HG03280 (cell line): ENCODE measurements at regions not wholly inside any gene's neighbourhood (a gene's known extent, or its start where the extent isn't known, plus 50 kb on each side); places are given as distances from the start of the nearest gene placed in this dataset.

ENCODE experiments used
- ATAC-seq: cut with Tn5 transposase; IDR thresholded peaks from one replicate; pipeline ENCODE4 v1.9.1; 2021; ENCODE audit warnings: mild to moderate bottlenecking, moderate library complexity; ENCODE audit not compliant: unreplicated experiment

DNA sequence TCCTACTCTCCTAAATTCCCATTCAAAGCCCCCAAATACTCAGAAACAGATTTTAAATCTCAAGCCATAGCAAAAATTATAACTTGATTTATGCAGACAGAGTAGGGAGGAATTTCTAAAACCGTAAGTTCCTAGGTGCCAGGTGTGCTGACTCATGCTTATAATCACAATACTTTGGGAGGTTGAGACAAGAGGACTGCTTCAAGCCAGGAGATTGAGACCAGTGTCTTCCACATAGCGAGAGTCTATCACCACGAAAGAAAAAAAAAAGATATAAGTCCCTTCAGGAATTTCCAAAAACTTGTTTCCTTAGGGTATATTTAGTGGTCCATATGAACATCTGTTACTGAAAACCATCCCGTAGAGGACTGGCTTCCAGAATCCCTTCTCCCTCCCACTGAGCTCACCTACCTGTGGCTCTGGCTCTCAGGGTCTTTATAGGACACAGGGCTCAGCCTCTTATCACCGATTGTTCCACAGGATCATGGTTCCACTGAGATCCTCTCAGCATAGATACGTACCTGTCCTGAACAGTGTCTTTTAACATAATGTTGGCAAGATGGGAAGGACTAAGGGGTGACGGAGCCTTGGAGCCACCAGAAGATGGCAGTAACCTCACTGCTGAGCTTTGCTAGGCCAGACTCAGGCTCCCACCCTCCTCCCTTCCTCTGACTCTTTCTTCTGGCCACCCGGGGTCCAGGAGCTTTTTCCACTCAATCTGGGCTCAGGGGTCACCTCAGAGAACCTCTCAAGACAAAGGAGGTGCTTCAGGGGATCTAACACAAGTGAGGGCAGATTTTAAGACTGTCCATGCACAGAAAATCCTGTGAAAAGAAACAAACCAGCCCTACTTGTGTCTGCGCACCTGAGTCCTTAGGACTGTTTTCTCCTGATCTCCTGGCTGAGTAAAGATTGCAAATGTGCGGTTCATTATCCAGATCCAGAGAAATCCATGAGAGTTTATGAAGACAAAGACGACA lies 117.5 kb upstream of the TOP3B start:
- no peak for ATAC-seq

DNA sequence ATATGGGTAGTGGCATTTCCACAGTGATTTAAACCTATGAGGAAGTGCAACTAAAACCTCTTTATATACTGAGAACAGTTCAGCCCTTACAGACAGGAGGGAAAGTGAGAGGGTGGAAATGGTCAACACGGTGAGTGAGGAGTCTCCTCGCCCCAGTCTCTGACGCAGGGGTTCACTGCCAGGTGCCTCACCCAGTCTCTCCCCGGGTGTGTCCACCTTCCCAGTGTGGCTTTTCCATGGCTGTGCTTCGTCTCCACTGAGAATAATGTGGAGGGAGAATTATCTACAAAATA lies 116.6 kb upstream of the TOP3B start:
- ATAC-seq = peak; percentile 68

DNA sequence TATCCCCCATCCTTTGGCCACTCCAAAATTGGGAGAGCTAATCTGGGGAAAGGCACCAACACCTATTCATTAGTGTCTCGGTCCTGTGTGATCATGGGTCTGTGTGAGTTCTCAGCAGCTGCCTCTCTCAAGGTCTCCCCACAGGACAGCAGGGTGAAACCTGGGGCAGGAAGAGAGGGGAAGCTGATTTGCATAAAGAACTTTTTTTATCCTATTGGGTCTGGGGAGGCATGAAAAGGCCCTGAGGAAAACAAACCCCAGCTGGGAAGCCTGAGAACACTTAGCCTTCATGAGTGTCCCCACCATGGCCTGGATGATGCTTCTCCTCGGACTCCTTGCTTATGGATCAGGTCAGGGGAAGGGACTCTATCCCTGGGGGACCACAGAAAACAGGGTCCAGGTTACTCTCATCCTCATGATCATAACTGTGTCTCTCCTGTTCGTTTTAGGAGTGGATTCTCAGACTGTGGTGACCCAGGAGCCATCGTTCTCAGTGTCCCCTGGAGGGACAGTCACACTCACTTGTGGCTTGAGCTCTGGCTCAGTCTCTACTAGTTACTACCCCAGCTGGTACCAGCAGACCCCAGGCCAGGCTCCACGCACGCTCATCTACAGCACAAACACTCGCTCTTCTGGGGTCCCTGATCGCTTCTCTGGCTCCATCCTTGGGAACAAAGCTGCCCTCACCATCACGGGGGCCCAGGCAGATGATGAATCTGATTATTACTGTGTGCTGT lies 116.0 kb upstream of the TOP3B start:
- peak; percentile 23 for ATAC-seq

DNA sequence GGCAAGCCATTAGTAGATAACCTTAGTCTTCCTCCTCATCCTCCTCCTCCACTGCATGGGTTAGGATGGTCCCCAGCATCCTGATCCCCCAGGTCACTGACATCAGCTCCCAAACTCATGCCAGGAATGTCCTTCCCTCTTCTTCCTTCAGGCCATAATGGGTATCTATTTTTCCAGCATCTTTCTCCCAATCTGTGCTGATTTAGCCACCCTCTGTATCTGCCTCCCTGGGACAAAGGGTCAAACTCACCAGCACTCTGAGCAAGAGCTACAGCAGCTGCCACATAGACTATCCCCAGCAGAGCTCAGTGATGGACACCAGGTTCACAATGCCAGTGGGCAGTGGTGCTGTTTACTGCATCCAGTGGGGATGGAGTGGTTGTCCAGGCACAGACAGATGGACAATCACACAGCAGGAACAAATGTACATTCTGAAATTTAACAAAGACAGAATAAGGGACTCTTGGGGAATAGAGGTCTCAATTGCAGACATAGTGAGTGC lies 115.2 kb upstream of the TOP3B start:
- ATAC-seq = no peak

DNA sequence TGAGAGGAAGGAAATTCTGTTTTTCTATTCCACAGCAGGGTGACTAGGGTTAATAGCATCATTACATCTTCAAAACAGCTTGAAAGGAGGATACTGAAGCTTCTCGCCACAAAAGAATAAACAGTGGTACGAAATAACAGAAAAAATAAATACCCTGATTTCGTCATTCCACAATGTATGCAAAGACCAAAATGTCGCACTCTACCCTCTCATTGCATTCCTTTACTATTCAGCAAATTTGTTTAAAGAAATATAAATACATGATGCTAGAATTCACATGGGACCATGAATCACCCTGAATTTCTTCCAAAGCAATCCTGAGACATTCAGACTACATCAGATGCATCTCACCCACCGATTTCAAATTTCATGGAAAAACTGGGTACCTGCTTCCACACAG lies 112.3 kb upstream of the TOP3B start:
- ATAC-seq = no peak

DNA sequence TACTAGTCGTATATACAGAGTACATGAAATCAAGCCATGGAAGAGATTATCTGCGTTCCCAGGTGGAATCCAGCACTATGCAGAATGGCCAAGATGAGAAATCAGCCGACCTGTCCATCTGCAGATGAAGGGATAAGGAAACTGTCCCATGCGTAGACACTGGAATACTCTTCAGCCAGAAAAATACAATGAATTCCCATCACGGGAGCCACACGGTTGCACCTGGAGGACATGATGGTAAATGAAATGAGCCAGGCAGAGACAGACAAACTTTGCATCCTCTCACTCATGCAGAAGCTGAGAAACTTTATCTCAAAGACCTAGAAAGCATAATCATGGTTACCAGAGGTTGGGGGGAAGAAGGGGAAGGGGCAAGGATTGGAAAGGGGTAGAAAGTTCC lies 111.9 kb upstream of the TOP3B start:
- ATAC-seq = no peak

DNA sequence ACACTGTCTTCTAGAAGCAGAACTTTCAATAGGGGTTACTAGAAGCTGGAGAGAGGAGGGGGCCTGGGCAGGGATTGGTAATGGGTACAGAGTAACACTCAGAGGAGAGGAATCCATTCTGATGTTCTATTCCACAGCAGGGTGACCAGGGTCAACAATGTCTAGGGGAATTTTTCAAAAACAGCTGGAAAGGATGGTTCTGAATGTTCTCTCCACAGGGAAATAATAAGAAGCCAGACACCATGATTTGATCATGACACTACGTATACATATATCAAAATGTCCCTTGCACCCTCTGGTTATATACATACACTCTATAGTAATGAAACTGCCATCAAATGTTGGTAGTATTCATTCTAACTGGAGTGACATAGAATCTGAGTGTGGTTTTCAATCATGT lies 111.2 kb upstream of the TOP3B start:
- no peak for ATAC-seq

DNA sequence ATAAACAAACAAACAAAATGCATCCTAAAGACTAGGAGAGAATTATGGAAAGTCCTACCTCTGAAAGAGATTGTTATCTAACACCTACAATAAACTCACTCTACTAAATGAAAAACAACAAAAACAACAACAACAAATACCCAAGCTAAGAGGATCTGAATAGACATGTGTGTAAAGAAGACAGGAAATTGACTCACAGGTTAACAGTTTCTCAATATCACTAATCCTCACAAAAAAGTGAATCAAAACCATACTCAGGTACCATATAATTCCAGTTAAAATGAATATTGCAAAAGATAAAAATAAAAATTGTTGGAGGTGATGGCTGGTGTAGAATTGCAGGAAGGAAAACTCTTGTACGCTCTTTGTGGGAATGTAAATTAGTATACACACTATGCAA lies 110.4 kb upstream of the TOP3B start:
- no peak for ATAC-seq

DNA sequence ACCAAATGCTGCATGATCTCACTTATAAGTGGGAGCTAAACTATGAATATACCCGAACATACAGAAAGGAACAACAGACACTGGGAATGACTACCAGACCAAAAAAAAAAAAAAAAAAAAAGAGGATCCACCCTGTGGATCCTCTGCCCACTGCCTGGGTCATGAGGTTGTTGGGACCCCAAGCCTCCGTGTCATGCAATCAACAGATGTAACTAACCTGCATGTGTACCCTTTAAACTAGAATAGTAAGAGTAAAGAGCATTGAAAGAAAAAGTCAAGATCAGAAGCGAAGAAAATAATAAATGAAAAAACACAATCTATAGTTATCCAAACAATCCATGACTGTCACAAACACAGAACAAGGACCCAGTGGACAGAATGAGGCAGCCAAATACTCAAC lies 109.5 kb upstream of the TOP3B start:
- ATAC-seq = no peak

DNA sequence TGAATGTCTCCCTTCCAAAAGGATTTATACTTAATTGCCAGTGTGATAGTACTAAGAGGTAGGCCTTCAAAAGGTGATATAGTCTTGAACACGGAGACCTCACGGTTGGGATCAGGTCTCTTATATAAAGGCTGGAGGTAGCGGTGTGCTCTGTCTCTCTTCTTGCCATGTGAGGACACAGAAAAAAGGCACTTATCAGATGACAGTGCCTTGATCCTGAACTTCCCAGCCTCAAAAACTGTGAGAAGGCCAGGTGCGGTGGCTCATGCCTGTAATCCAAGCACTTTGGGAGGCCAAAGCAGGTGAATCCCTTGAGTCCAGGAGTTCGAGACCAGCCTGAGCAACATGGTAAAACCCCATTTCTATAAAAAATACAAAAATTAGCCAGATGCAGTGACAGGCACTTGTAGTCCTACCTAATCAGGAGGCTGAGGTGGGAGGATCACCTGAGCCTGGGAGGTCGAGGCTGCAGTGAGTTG lies 108.9 kb upstream of the TOP3B start:
- no peak for ATAC-seq

DNA sequence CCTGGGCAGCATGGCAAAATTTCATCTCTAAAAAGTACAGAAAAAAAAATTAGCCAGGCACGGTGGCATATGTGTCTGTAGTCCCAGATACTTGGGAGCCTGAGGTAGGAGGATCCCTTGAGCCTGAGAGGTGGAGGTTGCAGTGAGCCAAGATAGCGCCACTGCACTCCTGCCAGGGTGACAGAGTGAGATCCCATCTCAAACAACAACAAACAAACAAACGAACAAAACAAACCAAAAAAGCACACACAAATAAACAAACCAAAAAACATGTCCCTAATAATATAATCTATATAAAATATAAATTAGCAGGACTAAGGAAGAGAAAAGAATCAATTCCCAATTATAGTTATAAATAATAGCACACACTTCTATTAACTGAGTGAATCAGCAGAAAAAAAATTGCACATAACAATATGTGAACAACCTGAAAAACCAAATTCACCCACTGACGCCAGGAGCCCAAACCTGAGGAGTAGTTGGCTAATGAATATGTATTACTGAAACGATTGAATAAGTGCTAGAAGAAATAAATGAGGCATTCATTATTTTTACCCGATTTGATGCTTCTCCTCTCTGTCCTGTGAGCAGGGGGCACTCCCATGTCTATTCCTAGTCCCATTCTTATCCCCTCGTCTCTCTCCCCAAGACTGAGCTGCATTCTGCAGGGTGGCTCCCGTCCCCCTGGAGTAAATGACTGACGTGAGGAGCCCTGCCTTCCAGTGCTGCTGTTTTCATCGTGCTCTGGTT lies 108.2 kb upstream of the TOP3B start:
- ATAC-seq = no peak

DNA sequence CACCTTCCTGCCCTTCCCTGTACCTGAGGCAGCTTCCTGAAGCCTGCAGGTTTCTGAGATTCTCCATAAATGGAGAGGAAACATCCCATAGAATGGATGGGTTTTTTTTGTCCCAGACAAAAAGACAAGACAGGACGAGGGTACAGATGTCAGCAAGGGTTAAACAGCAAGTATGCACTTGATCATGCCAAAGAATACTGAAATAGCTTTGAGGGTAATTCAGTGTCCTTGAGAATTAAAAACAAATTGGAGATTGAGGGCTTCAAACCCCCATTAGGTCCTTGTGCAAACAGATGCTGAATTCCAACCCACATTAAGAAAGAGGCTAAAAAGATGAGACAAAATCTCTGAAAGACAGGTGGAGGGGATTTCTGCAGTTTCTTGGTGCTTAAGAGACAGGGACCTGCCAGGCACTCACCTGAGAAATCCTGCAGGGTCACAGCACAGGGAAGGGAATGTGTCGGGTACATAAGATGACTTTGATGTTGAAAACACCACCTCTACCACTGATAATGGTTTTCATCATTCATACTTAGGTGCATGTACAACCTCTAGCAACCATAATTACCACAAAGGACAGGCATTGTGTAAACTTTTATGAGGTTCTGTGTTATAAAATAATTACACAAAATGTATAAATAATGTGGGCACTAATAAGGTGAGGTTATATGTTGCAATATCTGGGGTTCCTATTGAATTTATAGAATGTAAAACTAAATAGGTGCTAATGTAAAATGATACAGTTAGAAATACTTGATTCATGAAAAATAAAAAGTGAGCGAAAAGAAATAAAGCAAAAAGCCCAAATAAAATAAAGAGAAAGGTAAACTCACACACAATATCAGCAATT lies 107.1 kb upstream of the TOP3B start:
- no peak for ATAC-seq

DNA sequence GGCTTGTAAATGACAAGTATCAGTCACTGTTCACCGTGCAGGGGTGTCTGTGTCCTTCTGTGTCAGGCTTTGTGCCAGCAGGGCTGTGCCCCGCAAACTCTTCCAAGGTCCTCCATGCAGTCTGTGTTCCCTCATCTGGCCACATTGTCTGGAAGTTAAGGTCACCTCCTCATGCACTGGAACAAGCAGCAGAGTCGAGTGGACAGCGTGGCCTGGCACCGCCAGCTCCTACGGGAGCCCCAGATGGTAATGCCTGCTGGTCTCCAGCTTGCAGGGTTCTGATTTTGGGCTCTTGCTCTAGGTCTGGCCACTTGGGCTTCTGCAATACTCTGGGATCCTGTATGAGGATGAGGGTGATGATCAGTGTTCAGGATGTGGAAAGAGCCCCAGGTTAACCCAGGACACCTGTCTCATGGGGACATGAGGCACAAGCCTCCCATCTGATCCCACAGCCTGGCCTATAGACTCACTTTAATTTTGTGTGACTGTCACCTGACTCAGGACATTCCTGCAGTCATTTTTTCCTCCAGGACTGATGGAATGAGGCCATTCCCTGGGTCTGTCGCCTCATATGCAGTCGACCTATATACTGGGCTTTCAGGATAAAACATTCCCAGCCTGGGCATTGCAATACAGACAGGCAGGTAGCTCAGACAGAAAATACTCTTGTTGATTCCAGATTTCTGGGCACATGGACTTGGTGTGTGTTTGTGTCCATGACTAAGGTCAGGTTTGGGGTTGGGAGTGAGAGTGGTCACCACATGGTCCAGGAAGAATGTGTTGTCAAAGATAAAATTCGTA lies 106.3 kb upstream of the TOP3B start:
- no peak for ATAC-seq

DNA sequence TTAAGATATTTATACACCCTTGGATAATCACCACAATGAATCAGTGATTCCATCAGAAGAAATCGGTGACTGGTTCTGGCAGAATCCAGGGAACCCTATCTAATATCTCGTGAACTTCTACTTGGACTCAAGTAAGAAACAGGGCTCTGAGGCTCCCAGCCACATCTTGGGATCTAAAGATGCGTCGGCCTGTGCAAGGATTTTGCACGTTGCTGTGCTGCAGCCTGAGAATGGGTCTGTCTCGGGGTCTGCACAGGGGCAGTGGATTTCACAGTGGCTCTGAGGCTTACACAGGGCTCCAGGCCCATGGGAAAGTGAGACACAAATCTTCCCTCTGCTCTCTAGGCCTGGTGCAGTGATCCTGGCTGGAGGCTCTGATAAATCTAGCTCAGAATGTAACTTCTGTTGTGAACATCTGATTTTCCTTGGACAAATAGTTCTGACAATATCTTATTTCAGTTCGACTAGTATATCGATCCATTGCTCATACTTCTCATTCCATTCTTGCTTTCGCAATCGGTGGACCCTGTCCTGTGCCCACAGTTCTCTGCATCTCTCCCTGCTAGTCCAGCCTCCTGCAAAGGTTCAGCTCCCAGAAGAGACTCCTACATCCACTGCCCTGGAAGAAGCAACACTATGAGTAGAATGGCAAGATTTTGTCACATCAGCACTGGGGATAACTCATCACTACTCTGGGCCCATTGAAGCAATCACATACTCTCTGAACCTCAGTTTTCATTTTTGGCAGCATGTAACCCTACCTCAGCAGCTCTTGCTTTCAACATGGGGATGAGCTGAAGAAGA lies 105.5 kb upstream of the TOP3B start:
- ATAC-seq = no peak

DNA sequence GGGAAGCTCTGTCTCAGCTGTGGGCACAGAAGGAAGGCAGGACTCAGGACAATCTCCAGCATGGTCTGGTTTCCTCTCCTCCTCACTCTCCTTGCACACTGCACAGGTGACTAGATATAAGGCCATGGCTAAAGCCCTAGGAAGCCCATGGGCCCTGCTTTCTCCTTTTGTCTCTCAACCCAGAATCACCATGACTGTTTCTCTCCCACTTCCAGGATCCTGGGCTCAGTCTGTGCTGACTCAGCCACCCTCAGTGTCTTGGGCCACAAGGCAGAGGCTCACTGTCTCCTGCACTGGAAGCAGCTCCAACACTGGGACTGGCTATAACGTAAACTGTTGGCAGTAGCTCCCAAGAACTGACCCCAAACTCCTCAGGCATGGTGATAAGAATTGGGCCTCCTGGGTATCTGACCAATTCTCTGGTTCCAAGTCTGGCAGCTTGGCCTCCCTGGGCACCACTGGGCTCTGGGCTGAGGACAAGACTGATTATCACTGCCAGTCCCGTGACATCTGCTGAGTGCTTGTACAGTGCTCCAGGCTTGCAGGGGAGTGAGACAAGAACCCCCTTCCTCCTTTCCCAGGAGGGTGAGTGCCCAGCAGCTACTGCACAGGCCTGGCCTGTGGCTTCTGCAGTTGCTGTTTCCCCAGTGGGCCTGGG lies 104.0 kb upstream of the TOP3B start:
- no peak for ATAC-seq

DNA sequence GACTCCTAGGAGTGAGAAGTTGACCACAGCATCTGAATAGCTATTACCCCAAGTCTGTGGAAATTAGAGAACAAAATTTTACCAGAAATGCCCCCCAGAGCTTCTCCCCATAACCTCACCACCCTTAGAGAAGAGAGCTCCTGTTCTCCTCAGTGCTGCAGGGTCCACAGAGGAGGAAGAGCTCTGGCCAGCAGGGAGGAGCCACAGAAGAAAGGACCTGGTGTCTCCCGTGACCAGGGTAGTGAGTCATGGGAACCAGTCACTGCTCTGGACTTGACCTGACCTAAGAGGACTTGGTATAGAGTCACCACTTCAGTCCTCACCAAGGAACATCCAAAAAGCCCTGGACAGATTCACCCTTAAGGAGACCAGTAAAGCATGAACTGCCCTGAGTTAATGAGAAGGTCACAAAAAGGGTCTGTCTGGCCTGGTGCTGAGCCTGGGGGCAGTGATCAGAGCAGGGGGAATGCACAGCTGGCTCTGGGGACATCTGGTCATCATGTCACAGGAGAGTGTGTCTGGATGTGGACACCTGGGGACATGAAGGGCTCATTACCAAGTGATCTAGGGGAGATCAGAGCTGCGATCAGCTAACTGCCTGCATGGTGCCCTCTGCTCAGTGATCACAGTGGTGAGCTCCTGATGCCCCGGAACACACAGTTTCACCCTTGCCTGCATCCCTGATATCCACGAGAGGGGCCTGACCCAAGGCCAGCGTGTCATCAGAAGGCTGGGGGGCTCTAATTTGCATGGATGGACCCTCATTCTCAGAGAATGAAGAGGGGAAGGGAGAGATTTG lies 103.3 kb upstream of the TOP3B start:
- ATAC-seq = no peak

DNA sequence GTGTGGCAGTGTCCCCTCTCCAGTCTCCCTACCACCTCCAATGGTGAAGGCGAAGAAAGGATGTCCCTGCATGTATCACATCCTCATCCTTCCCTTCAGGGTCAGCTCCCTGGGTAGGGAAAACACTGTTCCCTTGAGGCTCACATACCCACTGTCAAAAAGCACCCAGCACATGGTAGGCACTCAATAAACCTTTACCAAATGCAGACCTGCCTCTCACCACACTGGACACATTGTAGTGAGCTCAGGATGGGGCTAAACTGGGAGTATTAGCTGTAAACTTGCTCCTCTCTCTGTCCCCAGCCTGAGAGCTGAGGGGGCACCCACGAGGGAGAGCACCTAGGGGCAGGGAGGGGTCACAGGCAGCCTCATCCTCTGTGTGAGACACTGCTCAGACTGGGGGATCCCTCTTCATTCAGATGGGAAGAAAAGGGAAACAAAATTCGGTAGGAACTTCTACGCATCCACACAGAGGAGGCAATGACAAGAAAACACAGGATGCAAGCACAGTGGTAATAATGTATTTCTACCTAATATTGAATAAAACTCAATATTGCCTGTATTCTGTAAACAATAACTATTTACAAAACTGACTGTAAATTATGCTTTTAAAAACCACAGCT lies 101.6 kb upstream of the TOP3B start:
- ATAC-seq = no peak
